HG03066 (cell line): ENCODE measurements at regions not wholly inside any gene's neighbourhood (a gene's known extent, or its start where the extent isn't known, plus 50 kb on each side); places are given as distances from the start of the nearest gene placed in this dataset.
A peak's percentile ranks its signal among the peaks of the same experiment; 100 is the strongest.
"Not testable (repeated sequence)": the region's sequence is repeated elsewhere in the genome, so short reads cannot be mapped to it uniquely, and the experiment has no call there.

Experiments used
- ATAC-seq: cut with Tn5 transposase; IDR thresholded peaks from one replicate; pipeline ENCODE4 v1.9.1; 2021; ENCODE audit warnings: low read depth; ENCODE audit not compliant: unreplicated experiment

- ATAC-seq, result no peak
These were observed 89.9 kb upstream of the FAT1 start for GRCh38 chr4:186813377-186814068.

- no peak for ATAC-seq
These were observed 90.9 kb upstream of the FAT1 start for GRCh38 chr4:186814535-186815070.

GRCh38 chr4:186819342-186820086 is 95.9 kb upstream of the FAT1 start:
- no peak for ATAC-seq

GRCh38 chr4:186820391-186820891 is 96.8 kb upstream of the FAT1 start:
- no peak for ATAC-seq

GRCh38 chr4:186823989-186824388 is 100.3 kb upstream of the FAT1 start:
- ATAC-seq, result no peak

- ATAC-seq, result no peak
These were observed 101.4 kb upstream of the FAT1 start for GRCh38 chr4:186825069-186825468.

- ATAC-seq, result no peak
These were observed 102.3 kb upstream of the FAT1 start for GRCh38 chr4:186826006-186826405.

- no peak for ATAC-seq
These were observed 103.3 kb upstream of the FAT1 start for GRCh38 chr4:186826846-186827533.

GRCh38 chr4:186827534-186827897 is 103.9 kb upstream of the FAT1 start:
- no peak for ATAC-seq

- no peak for ATAC-seq
These were observed 105.4 kb upstream of the FAT1 start for GRCh38 chr4:186829097-186829496.

GRCh38 chr4:186829740-186830449 is 106.2 kb upstream of the FAT1 start:
- no peak for ATAC-seq

GRCh38 chr4:186831574-186831973 is 107.9 kb upstream of the FAT1 start:
- ATAC-seq, result no peak

GRCh38 chr4:186832906-186833305 is 109.2 kb upstream of the FAT1 start:
- ATAC-seq, result no peak

GRCh38 chr4:186837463-186837862 is 113.8 kb upstream of the FAT1 start:
- ATAC-seq, result not testable (repeated sequence)

GRCh38 chr4:186838295-186838694 is 114.6 kb upstream of the FAT1 start:
- ATAC-seq, result no peak

GRCh38 chr4:186839122-186840037 is 115.7 kb upstream of the FAT1 start:
- ATAC-seq, result peak; percentile 87

- no peak for ATAC-seq
These were observed 116.6 kb upstream of the FAT1 start for GRCh38 chr4:186840222-186840701.

GRCh38 chr4:186840771-186841301 is 117.2 kb upstream of the FAT1 start:
- no peak for ATAC-seq

GRCh38 chr4:186844059-186844681 is 120.5 kb upstream of the FAT1 start:
- ATAC-seq, result no peak
